Left hindlimb (tissue), 1 donor: ENCODE measurements at regions not wholly inside any gene's neighbourhood (a gene's known extent, or its start where the extent isn't known, plus 50 kb on each side); places are given as distances from the start of the nearest gene placed in this dataset.

Experiments used
- DNase-seq: peaks from one replicate; pipeline ENCODE4 v3.0.0-alpha.2; 2018

DNA sequence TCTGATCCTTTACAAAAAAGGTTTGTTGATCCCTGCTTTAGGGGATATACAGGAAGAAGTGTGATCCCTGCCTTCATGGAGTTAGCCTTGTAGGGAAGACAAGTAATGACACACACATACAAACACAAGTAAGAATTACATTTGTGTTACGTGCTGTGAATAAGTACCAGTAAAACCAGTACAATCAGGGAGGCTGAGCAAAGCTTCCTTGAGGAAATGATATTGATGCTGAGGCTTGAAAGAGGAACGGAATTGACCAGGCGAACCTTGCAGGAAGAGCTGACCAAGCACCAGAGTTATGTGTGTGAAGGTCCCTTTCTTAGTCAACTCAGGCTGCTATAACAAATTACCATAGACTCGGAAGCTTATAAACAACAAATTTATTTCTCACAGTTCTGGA is 83.6 kb upstream of the CACUL1 start:
- DNase-seq = no peak

GRCh38 chr10:118839348-118839747 is 84.6 kb upstream of the CACUL1 start:
- DNase-seq = no peak

DNA sequence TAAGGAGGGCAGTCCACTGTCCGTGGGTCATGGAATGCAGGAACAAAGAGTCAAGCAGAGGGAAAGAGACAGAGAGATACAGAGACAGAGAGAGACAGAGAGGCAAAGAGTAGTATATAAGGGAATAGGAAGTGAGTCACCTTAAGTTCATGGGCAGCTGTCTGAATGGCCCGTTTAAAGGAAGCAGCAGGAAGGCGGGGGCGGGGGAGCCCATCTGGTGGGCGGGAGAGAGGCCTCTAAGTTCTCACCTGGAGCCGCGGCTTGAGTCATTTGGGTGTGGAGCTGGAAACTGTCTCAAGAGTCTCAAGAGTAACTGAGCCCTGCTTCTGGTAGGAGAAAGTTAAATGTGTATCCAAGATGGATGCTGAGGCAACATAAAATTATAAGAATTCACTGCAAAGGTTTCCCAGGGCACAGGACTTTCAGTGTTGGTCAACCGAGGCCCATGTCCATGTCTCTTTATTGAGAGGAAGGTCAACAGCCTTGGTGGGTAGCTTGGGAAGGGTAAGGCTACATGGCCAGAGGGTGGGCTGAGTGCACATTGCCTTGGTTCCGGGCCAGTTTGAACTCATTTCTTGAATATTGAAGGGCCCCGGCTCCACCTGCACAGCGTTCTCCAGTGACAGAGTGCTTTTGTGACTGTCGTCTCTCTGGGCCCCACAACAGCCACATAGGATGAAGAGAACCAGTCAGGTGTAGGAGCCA is 85.5 kb upstream of the CACUL1 start:
- DNase-seq = no peak

- no peak for DNase-seq
These were observed 86.2 kb upstream of the CACUL1 start for GRCh38 chr10:118840776-118841468.

GRCh38 chr10:118841881-118842605 is 87.3 kb upstream of the CACUL1 start:
- no peak for DNase-seq

GRCh38 chr10:118842843-118843624 is 88.3 kb upstream of the CACUL1 start:
- DNase-seq = no peak

GRCh38 chr10:118843647-118844265 is 89.0 kb upstream of the CACUL1 start:
- no peak for DNase-seq

DNA sequence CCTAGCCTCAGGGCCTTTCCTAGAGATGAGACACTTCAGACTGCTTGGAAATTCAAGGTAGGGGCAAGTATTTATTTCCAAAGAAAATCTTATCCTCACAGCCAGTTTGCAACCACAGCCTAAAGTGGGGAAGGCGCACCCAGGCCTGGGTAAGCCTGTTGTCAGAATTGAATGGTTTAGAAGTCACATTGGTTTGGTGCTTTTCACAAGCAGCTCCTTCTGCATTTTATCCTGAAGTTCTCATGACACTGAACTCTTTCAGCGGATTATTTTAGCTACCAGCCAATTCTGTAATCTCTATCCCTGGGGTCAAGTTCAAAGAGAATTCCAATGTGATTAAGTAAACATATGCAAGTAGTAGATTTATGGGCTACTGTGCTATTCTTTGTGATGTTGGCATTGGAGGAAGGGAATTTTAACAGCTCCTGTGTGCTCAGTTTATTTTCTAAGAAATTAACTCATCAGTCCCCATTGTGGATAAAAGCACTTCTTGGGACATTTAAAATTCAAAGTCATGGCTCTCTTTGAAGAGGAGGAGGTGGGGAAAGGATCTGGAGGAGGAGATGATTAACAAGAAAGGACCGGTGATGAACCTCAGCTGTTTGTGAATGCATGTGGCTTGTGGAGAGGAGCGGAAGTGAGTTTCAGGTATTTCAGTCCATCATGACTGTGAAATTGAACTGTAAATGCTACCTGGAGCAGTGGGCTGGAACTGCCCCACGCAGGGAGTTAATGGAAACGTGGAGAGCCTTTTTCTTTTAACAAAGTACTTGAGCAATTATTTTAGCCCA is 90.2 kb upstream of the CACUL1 start:
- DNase-seq = no peak

- DNase-seq = no peak
These were observed 91.0 kb upstream of the CACUL1 start for GRCh38 chr10:118845776-118846175.

- no peak for DNase-seq
These were observed 95.8 kb upstream of the CACUL1 start for GRCh38 chr10:118850418-118851061.

- no peak for DNase-seq
These were observed 96.6 kb upstream of the CACUL1 start for GRCh38 chr10:118851062-118852035.

GRCh38 chr10:118853916-118854315 is 99.1 kb upstream of the CACUL1 start:
- no peak for DNase-seq

DNA sequence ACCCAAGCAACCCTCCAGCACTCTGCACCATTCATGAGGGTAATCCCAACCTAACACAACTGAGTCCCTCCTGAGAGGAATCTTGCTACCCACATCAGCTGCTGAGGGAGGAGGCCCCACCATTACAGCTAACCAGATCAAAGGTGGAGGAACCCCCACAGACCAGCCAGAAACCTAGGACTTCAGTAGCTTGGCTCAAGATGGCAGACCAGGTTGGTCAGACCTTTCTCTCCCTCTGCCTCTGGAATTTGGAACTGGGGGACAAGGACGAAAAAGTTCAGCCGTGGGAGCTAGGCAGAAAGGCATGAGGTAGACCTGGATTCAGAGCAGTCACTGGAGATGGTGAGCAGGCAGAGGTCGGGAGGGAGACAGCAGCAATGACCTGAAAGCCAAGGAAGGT is 101.3 kb upstream of the CACUL1 start:
- DNase-seq = no peak

- DNase-seq = no peak
These were observed 111.4 kb upstream of the CACUL1 start for GRCh38 chr10:118865998-118866693.

GRCh38 chr10:118867768-118868167 is 113.0 kb upstream of the CACUL1 start:
- no peak for DNase-seq

GRCh38 chr10:118868589-118868988 is 113.8 kb upstream of the CACUL1 start:
- no peak for DNase-seq

DNA sequence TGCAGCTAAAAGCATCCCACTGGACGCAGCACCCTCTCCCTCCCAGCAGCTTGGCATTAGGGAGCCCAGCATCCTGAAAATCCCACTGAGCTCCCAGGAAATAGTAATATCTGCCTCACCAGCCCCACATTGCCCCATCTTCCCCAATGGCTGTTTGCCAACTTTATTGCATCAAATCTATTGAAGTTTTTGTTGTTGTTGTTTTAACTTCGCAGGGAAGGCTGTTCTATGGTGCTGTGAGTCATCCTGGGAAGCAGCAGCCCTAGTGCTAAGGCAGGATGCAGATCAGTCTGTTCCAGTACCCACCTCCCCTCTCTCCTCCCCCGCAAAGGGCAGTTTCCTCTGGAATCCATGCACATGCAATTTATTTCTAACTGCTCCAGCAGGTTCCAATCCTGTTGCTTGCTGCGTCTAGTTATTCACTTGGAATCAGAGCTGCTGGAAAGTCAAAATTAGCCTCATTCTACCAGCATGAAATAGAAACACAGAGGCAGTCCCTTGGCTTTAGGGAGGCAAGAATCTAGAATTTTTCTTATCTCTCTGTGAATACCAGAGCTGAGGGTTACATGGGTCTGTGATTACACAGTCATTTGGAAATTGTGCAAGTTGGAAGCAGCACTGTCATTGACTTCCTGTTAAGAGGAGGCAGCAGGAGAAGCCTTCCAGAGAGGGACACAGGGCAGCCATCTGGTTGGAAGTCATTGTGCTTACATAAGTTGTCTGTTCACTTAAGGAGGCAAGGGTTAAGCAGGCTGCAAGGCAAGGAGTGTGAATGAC is 115.9 kb upstream of the CACUL1 start:
- DNase-seq = no peak

GRCh38 chr10:118871244-118871865 is 116.6 kb upstream of the CACUL1 start:
- DNase-seq = no peak
